K562 (cell line): ENCODE measurements at regions not wholly inside any gene's neighbourhood (a gene's known extent, or its start where the extent isn't known, plus 50 kb on each side); places are given as distances from the start of the nearest gene placed in this dataset.

Experiments used
- ATAC-seq: fragments of 200-7000 bp; cut with Tn5 transposase; 3 replicates; pipeline ENCODE4 v1.9.1; 2020; ENCODE audit warnings: moderate library complexity
- BruUV-seq: library from RNA; stranded (reverse); fragments of 400-500 nt; replicated peaks from 2 replicates; lab custom pipeline; 2021; lab: Mats Ljungman, UMichigan
- CTCF ChIA-PET: fragments of 300-600 bp; formaldehyde crosslinking; extraction: SDS; loops from one replicate; lab custom pipeline; 2021; ENCODE audit warnings: low intra/inter-chr PET ratio; lab: Yijun Ruan, JAX
- POLR2A ChIA-PET: fragments of 300-600, 350-650 bp; sonication (Branson Sonifier 250); formaldehyde crosslinking; extraction: SDS; loops from one replicate; lab custom pipeline; 2021; ENCODE audit warnings: antibody characterized with exemption, inconsistent platforms; lab: Yijun Ruan, JAX
- DNase-seq, 4 experiments: peaks; one replicate each; pipeline versions ENCODE4 v3.0.0 to v3.0.0-alpha.2; 2011 to 2018; ENCODE audit warnings: low spot score in 3 of 4, mixed read lengths in 3 of 4; ENCODE audit errors: extremely low read depth in 1 of 4
- FAIRE-seq: peaks from 2 replicates; lab custom pipeline; 2011; peaks lifted over from hg19 to GRCh38; lab: Jason Lieb, UNC
- H2AFZ ChIP-seq: 2 replicates; pipeline ENCODE4 v1.6.0; 2011; ENCODE audit warnings: low read depth, low read length, control low read depth, inconsistent platforms
- H3K27ac ChIP-seq: fragments of 200-600 bp; 3 replicates; pipeline ENCODE4 v1.8.0; 2011; ENCODE audit warnings: low read depth, mild to moderate bottlenecking, control low read depth, inconsistent platforms, low read length, moderate library complexity, mixed read lengths; ENCODE audit errors: extremely low read depth
- H3K27me3 ChIP-seq, 2 experiments: fragments of 300-600 bp in 1 of 2; 2 replicates in 1 of 2; 3 replicates in 1 of 2; pipeline versions ENCODE4 v1.6.0 to v1.8.0; 2011; ENCODE audit warnings: inconsistent platforms in 2 of 2, low read length in 2 of 2, mild to moderate bottlenecking in 1 of 2, mixed read lengths in 1 of 2, moderate library complexity in 1 of 2; ENCODE audit not compliant: control insufficient read depth in 2 of 2, insufficient read depth in 2 of 2
- H3K36me3 ChIP-seq: fragments of 300-600 bp; 3 replicates; pipeline ENCODE4 v1.8.0; 2011; ENCODE audit warnings: mild to moderate bottlenecking, low read length, inconsistent platforms; ENCODE audit not compliant: control insufficient read depth, insufficient read depth
- H3K4me1 ChIP-seq, 2 experiments: fragments of 200-600 bp in 1 of 2; replicated peaks in 1 of 2; 2 replicates in 1 of 2; 3 replicates in 1 of 2; pipeline versions ENCODE4 v1.5.1 to v1.8.0; 2011; ENCODE audit warnings: inconsistent platforms in 2 of 2, low read length in 2 of 2, mild to moderate bottlenecking in 1 of 2, mixed read lengths in 1 of 2, moderate library complexity in 1 of 2; ENCODE audit not compliant: control insufficient read depth in 2 of 2, insufficient read depth in 2 of 2
- H3K4me2 ChIP-seq: 2 replicates; pipeline ENCODE4 v1.6.1; 2011; ENCODE audit warnings: low read length, control low read depth, inconsistent platforms, mixed read lengths; ENCODE audit not compliant: insufficient read depth
- H3K4me3 ChIP-seq: fragments of 200-600 bp; sonication (generic), shearing (Covaris generic); 2 replicates; pipeline ENCODE4 v1.5.1; 2016; ENCODE audit warnings: control low read depth, inconsistent platforms
- H3K79me2 ChIP-seq: fragments of 200-600 bp; 3 replicates; pipeline ENCODE4 v1.8.0; 2011; ENCODE audit warnings: low read length, inconsistent platforms; ENCODE audit not compliant: control insufficient read depth, insufficient read depth
- H3K9ac ChIP-seq, 2 experiments: 2 replicates each; pipeline versions ENCODE4 v1.6.0 to v1.6.1; 2011; ENCODE audit warnings: low read depth in 2 of 2, low read length in 2 of 2, control low read depth in 1 of 2, inconsistent platforms in 1 of 2, mild to moderate bottlenecking in 1 of 2, mixed read lengths in 1 of 2; ENCODE audit not compliant: insufficient read depth in 1 of 2
- H3K9me1 ChIP-seq: one replicate; pipeline ENCODE4 v1.6.0; 2011; ENCODE audit warnings: inconsistent platforms, mild to moderate bottlenecking, low read length, moderate library complexity; ENCODE audit not compliant: control insufficient read depth, insufficient read depth
- H3K9me3 ChIP-seq: replicated peaks from 2 replicates; pipeline ENCODE4 v1.5.1; 2011; ENCODE audit warnings: low read depth, low read length, inconsistent platforms; ENCODE audit not compliant: control insufficient read depth, insufficient read depth
- H4K20me1 ChIP-seq: replicated peaks from 2 replicates; pipeline ENCODE4 v1.6.1; 2011; ENCODE audit warnings: low read length, inconsistent platforms, mixed read lengths; ENCODE audit not compliant: control insufficient read depth, insufficient read depth
- FUS ChIP-seq: fragments of 200-400 bp; formaldehyde crosslinking; optimal IDR thresholded peaks from 2 replicates; pipeline ENCODE3; 2017; ENCODE audit warnings: low read depth, low read length
- GABPA ChIP-seq: fragments of 200-800 bp; sonication (Bioruptor generic); conservative IDR thresholded peaks from 2 replicates; pipeline ENCODE4 v1.6.1; 2016; ENCODE audit warnings: low read depth, missing genetic modification characterization, missing compliant biosample characterization
- JUND ChIP-seq, 2 experiments: IDR thresholded peaks; 2 replicates in 1 of 2; 3 replicates in 1 of 2; pipeline ENCODE4 v1.6.1; 2011; ENCODE audit warnings: borderline replicate concordance in 2 of 2, low read depth in 2 of 2, low read length in 2 of 2, improper control_type of control experiment in 1 of 2, missing biosample characterization in 1 of 2, missing genetic modification characterization in 1 of 2, missing genetic modification reagents in 1 of 2
- MAFG ChIP-seq: fragments of 450-650 bp; conservative IDR thresholded peaks from 2 replicates; pipeline ENCODE4 v1.6.1; 2016; ENCODE audit warnings: missing genetic modification characterization, missing compliant biosample characterization
- MBD2 ChIP-seq: sonication (generic); IDR thresholded peaks from 2 replicates; pipeline ENCODE4 v1.6.1; 2016; ENCODE audit warnings: low read depth, borderline replicate concordance
- PATZ1 ChIP-seq: fragments of 250-450 bp; sonication (Bioruptor Pico); IDR thresholded peaks from 2 replicates; pipeline ENCODE4 v1.5.0; 2020; ENCODE audit warnings: mild to moderate bottlenecking, borderline replicate concordance
- RCOR1 ChIP-seq, 2 experiments: IDR thresholded peaks; 2 replicates each; pipeline ENCODE4 v1.6.1; 2012; ENCODE audit warnings: low read depth in 2 of 2, low read length in 2 of 2, borderline replicate concordance in 1 of 2, improper control_type of control experiment in 1 of 2
- SNRNP70 ChIP-seq: fragments of 200-400 bp; formaldehyde crosslinking; optimal IDR thresholded peaks from 2 replicates; pipeline ENCODE3; 2017; ENCODE audit warnings: low read depth, low read length
- ZMIZ1 ChIP-seq, 2 experiments: fragments of 150-350 bp in 1 of 2; IDR thresholded peaks; 2 replicates each; pipeline ENCODE4 v1.6.1; 2012 to 2016; ENCODE audit warnings: low read depth in 2 of 2, low read length in 2 of 2, mild to moderate bottlenecking in 1 of 2, moderate library complexity in 1 of 2
- ZNF274 ChIP-seq: IDR thresholded peaks from 2 replicates; pipeline ENCODE4 v1.6.1; 2011; ENCODE audit warnings: low read depth, mild to moderate bottlenecking, low read length, moderate library complexity, borderline replicate concordance
- ZNF449 ChIP-seq: fragments of 250-450 bp; sonication (Bioruptor Pico); IDR thresholded peaks from 2 replicates; pipeline ENCODE4 v1.8.0; 2022; ENCODE audit warnings: moderate library complexity, mild to moderate bottlenecking, inconsistent platforms
- WGBS: fragments of 100-300 bp; shearing (Covaris generic); methylation state at CpG from one replicate; pipeline ENCODE4 v1.1.6; 2016; ENCODE audit warnings: low coverage, mixed read lengths; ENCODE audit not compliant: insufficient coverage; ENCODE audit errors: missing lambda C conversion rate; 5-methylcytosine and 5-hydroxymethylcytosine counted together
- in situ Hi-C: fragments of 300-500 bp; cut with MboI; formaldehyde crosslinking; loops from 4 replicates; pipeline ENCODE4 v1.15.0; 2018; ENCODE audit warnings: inconsistent platforms, mixed read lengths
- intact Hi-C: fragments of 100-400 bp; cut with micrococcal nuclease; formaldehyde crosslinking; loops from 2 replicates; pipeline ENCODE4 v1.14.2; 2022

- no peak for TF ChIP-seq ZMIZ1 (IDR thresholded peaks at IDR 0.05; ENCODE audit: low read depth in 2 of 2, low read length in 2 of 2)
- TF ChIP-seq ZNF449 (CRISPR knock-in tag) = no peak
These were observed 125.8 kb downstream of the NEUROD6 start (continued) for GRCh38 chr7:31214751-31215150.

- Histone ChIP-seq H3K27me3 (no peaks in the 10 kb centered on the region), H3K9me3 (no peaks in the 10 kb centered on the region), H3K4me2 (no peak overlapping the region), H2AFZ (no peak overlapping the region), H3K79me2 (no peaks in the 10 kb centered on the region), H3K9ac (no peak overlapping the region), H3K4me1 (no peaks in the 10 kb centered on the region), H3K4me3 (no peak overlapping the region), H4K20me1 (no peaks in the 10 kb centered on the region), H3K9me1 (no peaks in the 10 kb centered on the region), H3K36me3 (no peaks in the 10 kb centered on the region), H3K27ac (no peak overlapping the region)
- POLR2A ChIA-PET = interaction anchor here (1.0 kb wide), 1 partner anchor 44 kb away, joined by 3 read pairs; no protein-coding TSS in a partner anchor
- no TSS peak for BruUV-seq
- DNase-seq = no peak
- in situ Hi-C loops = no loop called here
- CTCF ChIA-PET = no interaction called here
- 0% methylated on average over 1 of the region's 1 CpG for WGBS
- intact Hi-C loops = no loop called here
- no peak for ATAC-seq
- FAIRE-seq = no peak
- TF ChIP-seq MBD2 = no peak
- no peak for TF ChIP-seq GABPA (tag)
- no peak for TF ChIP-seq PATZ1
- TF ChIP-seq JUND (IDR thresholded peaks at IDR 0.05; ENCODE audit: borderline replicate concordance, low read depth, low read length) = no peak
- TF ChIP-seq JUND (tag; IDR thresholded peaks at IDR 0.05; ENCODE audit: borderline replicate concordance, low read depth, low read length) = no peak
- TF ChIP-seq SNRNP70 = no peak
- TF ChIP-seq ZNF274 = no peak
- TF ChIP-seq FUS = no peak
- no peak for TF ChIP-seq RCOR1 (IDR thresholded peaks at IDR 0.05; ENCODE audit: borderline replicate concordance in 1 of 2, low read depth in 2 of 2, low read length in 2 of 2)
- TF ChIP-seq MAFG (tag) = no peak
These were observed 129.2 kb downstream of the NEUROD6 start for GRCh38 chr7:31211281-31211680.
